Neural cell (in vitro differentiated cells): ENCODE measurements at regions not wholly inside any gene's neighbourhood (a gene's known extent, or its start where the extent isn't known, plus 50 kb on each side); places are given as distances from the start of the nearest gene placed in this dataset.

ENCODE experiments used
- H2AFZ ChIP-seq: fragments of 200-600, 300-800 bp; sonication (generic), shearing (Covaris generic); 2 replicates; pipeline ENCODE4 v1.6.0; 2014; ENCODE audit warnings: low read depth, mild to moderate bottlenecking, antibody characterized with exemption, low read length, moderate library complexity
- H3F3A ChIP-seq: fragments of 200-600 bp; shearing (Covaris generic); 2 replicates; pipeline ENCODE4 v1.6.1; 2016; ENCODE audit warnings: mild to moderate bottlenecking, moderate library complexity, mixed read lengths, antibody characterized with exemption, low read length; ENCODE audit not compliant: insufficient read depth, poor library complexity, severe bottlenecking
- H3K27ac ChIP-seq: fragments of 200-600, 300-800 bp; sonication (generic), shearing (Covaris generic); 2 replicates; pipeline ENCODE4 v1.5.1; 2014; ENCODE audit warnings: mild to moderate bottlenecking, low read length, moderate library complexity
- H3K27me3 ChIP-seq: fragments of 300-800, 200-600 bp; sonication (generic), shearing (Covaris generic); 2 replicates; pipeline ENCODE4 v1.6.0; 2014; ENCODE audit warnings: mild to moderate bottlenecking, low read depth, low read length, moderate library complexity; ENCODE audit not compliant: insufficient read depth
- H3K36me3 ChIP-seq: fragments of 300-800, 200-600 bp; sonication (generic), shearing (Covaris generic); 2 replicates; pipeline ENCODE4 v1.5.1; 2014; ENCODE audit warnings: mild to moderate bottlenecking, antibody characterized with exemption, low read length, moderate library complexity; ENCODE audit not compliant: insufficient read depth
- H3K4me2 ChIP-seq: fragments of 300-800, 200-600 bp; sonication (generic), shearing (Covaris generic); 2 replicates; pipeline ENCODE4 v1.6.0; 2014; ENCODE audit warnings: mild to moderate bottlenecking, low read length
- H3K4me3 ChIP-seq: fragments of 300-800, 200-600 bp; sonication (generic), shearing (Covaris generic); 2 replicates; pipeline ENCODE4 v1.5.1; 2014; ENCODE audit warnings: mild to moderate bottlenecking, low read length, moderate library complexity
- H3K79me2 ChIP-seq: fragments of 200-600 bp; shearing (Covaris generic); replicated peaks from 2 replicates; pipeline ENCODE4 v1.6.0; 2014; ENCODE audit warnings: mild to moderate bottlenecking, low read length, moderate library complexity; ENCODE audit not compliant: insufficient read depth
- H3K9ac ChIP-seq: fragments of 300-800, 200-600 bp; sonication (generic), shearing (Covaris generic); 2 replicates; pipeline ENCODE4 v1.6.1; 2016; ENCODE audit warnings: mild to moderate bottlenecking, low read length, mixed read lengths
- H3K9me2 ChIP-seq: fragments of 200-600 bp; shearing (Covaris generic); 2 replicates; pipeline ENCODE4 v1.6.1; 2016; ENCODE audit warnings: mild to moderate bottlenecking, low read length, mixed read lengths; ENCODE audit not compliant: insufficient read depth
- H3K9me3 ChIP-seq: fragments of 200-600, 300-800 bp; sonication (generic), shearing (Covaris generic); 2 replicates; pipeline ENCODE4 v1.6.1; 2016; ENCODE audit warnings: mild to moderate bottlenecking, mixed run types, low read length, moderate library complexity, mixed read lengths
- H4K20me1 ChIP-seq: fragments of 200-600 bp; shearing (Covaris generic); 2 replicates; pipeline ENCODE4 v1.6.1; 2016; ENCODE audit warnings: mild to moderate bottlenecking, mixed run types; ENCODE audit not compliant: insufficient read depth
- CTCF ChIP-seq: fragments of 450-650 bp; IDR thresholded peaks from 2 replicates; pipeline ENCODE4 v1.5.1; 2014; ENCODE audit warnings: antibody characterized with exemption, mild to moderate bottlenecking, moderate library complexity; ENCODE audit not compliant: poor library complexity, severe bottlenecking
- EP300 ChIP-seq: fragments of 450-650 bp; conservative IDR thresholded peaks from 2 replicates; pipeline ENCODE4 v1.6.1; 2014; ENCODE audit warnings: antibody characterized with exemption, mild to moderate bottlenecking, moderate library complexity; ENCODE audit not compliant: poor library complexity, severe bottlenecking
- EZH2 ChIP-seq: fragments of 200-600, 300-800 bp; shearing (Covaris generic), sonication (generic); IDR thresholded peaks from 2 replicates; pipeline ENCODE4 v1.6.1; 2014; ENCODE audit warnings: antibody characterized with exemption, low read length, borderline replicate concordance, mild to moderate bottlenecking; ENCODE audit not compliant: insufficient read depth, poor library complexity, severe bottlenecking
- MXI1 ChIP-seq: fragments of 450-650 bp; conservative IDR thresholded peaks from 2 replicates; pipeline ENCODE4 v1.6.1; 2014; ENCODE audit warnings: antibody characterized with exemption, mild to moderate bottlenecking; ENCODE audit not compliant: poor library complexity, severe bottlenecking
- POLR2AphosphoS5 ChIP-seq: IDR thresholded peaks from 2 replicates; pipeline ENCODE4 v1.6.1; 2012
- RAD21 ChIP-seq: fragments of 450-650 bp; conservative IDR thresholded peaks from 2 replicates; pipeline ENCODE4 v1.6.1; 2014; ENCODE audit warnings: antibody characterized with exemption, mild to moderate bottlenecking, moderate library complexity
- REST ChIP-seq: IDR thresholded peaks from 2 replicates; pipeline ENCODE4 v1.6.1; 2012; ENCODE audit warnings: borderline replicate concordance
- SMC3 ChIP-seq: fragments of 450-650 bp; conservative IDR thresholded peaks from 2 replicates; pipeline ENCODE4 v1.6.1; 2014; ENCODE audit warnings: antibody characterized with exemption, mild to moderate bottlenecking, moderate library complexity; ENCODE audit not compliant: poor library complexity
- TAF1 ChIP-seq: IDR thresholded peaks from 2 replicates; pipeline ENCODE4 v1.6.1; 2012; ENCODE audit warnings: low read depth

GRCh38 chr17:13171790-13172189 is 154.0 kb upstream of the ELAC2 start:
- no peak overlapping the region for H2AFZ ChIP-seq
- H3K27me3 ChIP-seq = no peaks in the 10 kb centered on the region
- no peaks in the 10 kb centered on the region for H3K79me2 ChIP-seq
- TF ChIP-seq CTCF (no peak), TAF1 (no peak), EZH2 (no peak), POLR2AphosphoS5 (no peak), REST (no peak), EP300 (no peak), MXI1 (no peak), RAD21 (no peak), SMC3 (no peak)
- H3F3A ChIP-seq = no peaks in the 10 kb centered on the region
- H3K4me2 ChIP-seq = no peak overlapping the region
- H3K27ac ChIP-seq = no peak overlapping the region
- H3K9ac ChIP-seq = no peak overlapping the region
- peaks cover 4% of the 10 kb centered on the region for H3K9me3 ChIP-seq
- H3K36me3 ChIP-seq = no peaks in the 10 kb centered on the region
- H4K20me1 ChIP-seq = no peaks in the 10 kb centered on the region
- H3K4me3 ChIP-seq = no peak overlapping the region
- H3K9me2 ChIP-seq = no peaks in the 10 kb centered on the region

- Histone ChIP-seq H4K20me1 (no peaks in the 10 kb centered on the region), H3K27ac (no peak overlapping the region), H3K9me2 (no peaks in the 10 kb centered on the region), H3K9ac (no peak overlapping the region), H3F3A (no peaks in the 10 kb centered on the region), H3K4me2 (no peak overlapping the region), H2AFZ (no peak overlapping the region), H3K4me3 (no peak overlapping the region), H3K36me3 (no peaks in the 10 kb centered on the region), H3K27me3 (no peaks in the 10 kb centered on the region), H3K9me3 (no peaks in the 10 kb centered on the region), H3K79me2 (no peaks in the 10 kb centered on the region)
- TF ChIP-seq CTCF (no peak), EZH2 (no peak)
These were observed 144.5 kb upstream of the ELAC2 start for GRCh38 chr17:13162361-13162760.
